Thymus (tissue), 11 donors: ENCODE measurements at regions not wholly inside any gene's neighbourhood (a gene's known extent, or its start where the extent isn't known, plus 50 kb on each side); places are given as distances from the start of the nearest gene placed in this dataset.

Experiments
- DNase-seq, 9 donors: peaks; one replicate each; pipeline ENCODE4 v3.0.0-alpha.2; 2013; ENCODE audit warnings: low spot score in 9 of 9, low read depth in 6 of 9, missing footprints in 1 of 9
- H3K27ac ChIP-seq, 2 donors: one replicate each; pipeline ENCODE4 v1.5.1; 2013; ENCODE audit warnings: control low read depth in 1 of 2, low read depth in 1 of 2, low read length in 1 of 2, mild to moderate bottlenecking in 1 of 2, moderate library complexity in 1 of 2
- H3K27me3 ChIP-seq, 2 donors: one replicate each; pipeline ENCODE4 v1.5.1; 2013; ENCODE audit warnings: low read length in 1 of 2; ENCODE audit not compliant: control insufficient read depth in 2 of 2, insufficient read depth in 1 of 2
- H3K36me3 ChIP-seq, 2 donors: one replicate each; pipeline ENCODE4 v1.5.1; 2013; ENCODE audit warnings: low read length in 1 of 2, mild to moderate bottlenecking in 1 of 2, moderate library complexity in 1 of 2; ENCODE audit not compliant: control insufficient read depth in 2 of 2, insufficient read depth in 2 of 2
- H3K4me1 ChIP-seq, 2 donors: one replicate each; pipeline ENCODE4 v1.5.1; 2013; ENCODE audit warnings: low read length in 2 of 2; ENCODE audit not compliant: control insufficient read depth in 2 of 2, insufficient read depth in 2 of 2
- H3K4me3 ChIP-seq, 2 donors: one replicate each; pipeline ENCODE4 v1.5.1; 2013; ENCODE audit warnings: low read length in 2 of 2, control low read depth in 1 of 2, mild to moderate bottlenecking in 1 of 2
- H3K9me3 ChIP-seq, 2 donors: one replicate each; pipeline ENCODE4 v1.5.1; 2013; ENCODE audit warnings: low read length in 1 of 2, mild to moderate bottlenecking in 1 of 2; ENCODE audit not compliant: control insufficient read depth in 2 of 2, insufficient read depth in 1 of 2
- WGBS: extraction: QIAGEN DNeasy Blood & Tissue Kit; methylation state at CpG from one replicate; pipeline ENCODE4 v1.1.7; 2013; 5-methylcytosine and 5-hydroxymethylcytosine counted together
- donor health status: healthy.

- no peak for DNase-seq
- Histone ChIP-seq H3K27me3 (no peaks in the 10 kb centered on the region), H3K27ac (no peak overlapping the region), H3K4me1 (no peaks in the 10 kb centered on the region), H3K4me3 (no peak overlapping the region), H3K36me3 (no peaks in the 10 kb centered on the region), H3K9me3 (no peaks in the 10 kb centered on the region)
- 90% methylated on average over 1 of the region's 1 CpG for WGBS
These were observed 209.6 kb downstream of the CYP26B1 start for GRCh38 chr2:71938108-71938507.

- Histone ChIP-seq H3K4me3 (no peak overlapping the region), H3K27me3 (no peaks in the 10 kb centered on the region), H3K27ac (no peak overlapping the region), H3K4me1 (no peaks in the 10 kb centered on the region), H3K9me3 (no peaks in the 10 kb centered on the region), H3K36me3 (no peaks in the 10 kb centered on the region)
- 98% methylated on average over 1 of the region's 1 CpG for WGBS
- DNase-seq, result no peak
These were observed 210.3 kb downstream of the CYP26B1 start for GRCh38 chr2:71937396-71937795.

GRCh38 chr2:71936076-71937030 lies 211.3 kb downstream of the CYP26B1 start:
- WGBS, result 86% methylated on average over 5 of the region's 5 CpGs

GRCh38 chr2:71935262-71935848 lies 212.3 kb downstream of the CYP26B1 start:
- Histone ChIP-seq H3K4me3 (no peak overlapping the region), H3K4me1 (no peaks in the 10 kb centered on the region), H3K9me3 (no peaks in the 10 kb centered on the region), H3K36me3 (no peaks in the 10 kb centered on the region), H3K27me3 (no peaks in the 10 kb centered on the region), H3K27ac (no peak overlapping the region)
- WGBS, result 83% methylated on average over 11 of the region's 11 CpGs
- DNase-seq, result no peak

More at GRCh38 chr2:71936076-71937030, 211.3 kb downstream of the CYP26B1 start:
- no peaks in the 10 kb centered on the region for H3K27me3 ChIP-seq
- H3K4me3 ChIP-seq, result no peak overlapping the region
- H3K27ac ChIP-seq, result no peak overlapping the region
- H3K36me3 ChIP-seq, result no peaks in the 10 kb centered on the region
- no peak for DNase-seq
- no peaks in the 10 kb centered on the region for H3K4me1 ChIP-seq
- H3K9me3 ChIP-seq, result no peaks in the 10 kb centered on the region

- DNase-seq, result no peak
- Histone ChIP-seq H3K4me1 (no peaks in the 10 kb centered on the region), H3K27me3 (no peaks in the 10 kb centered on the region), H3K9me3 (no peaks in the 10 kb centered on the region), H3K36me3 (no peaks in the 10 kb centered on the region), H3K4me3 (no peak overlapping the region), H3K27ac (no peak overlapping the region)
- WGBS, result 93% methylated on average over 4 of the region's 4 CpGs
These were observed 212.9 kb downstream of the CYP26B1 start for GRCh38 chr2:71934595-71935261.

GRCh38 chr2:71934320-71934593 lies 213.4 kb downstream of the CYP26B1 start:
- no peak for DNase-seq
- H3K4me3 ChIP-seq, result no peak overlapping the region
- H3K27me3 ChIP-seq, result no peaks in the 10 kb centered on the region
- no peaks in the 10 kb centered on the region for H3K9me3 ChIP-seq
- H3K36me3 ChIP-seq, result no peaks in the 10 kb centered on the region
- H3K4me1 ChIP-seq, result no peaks in the 10 kb centered on the region
- no peak overlapping the region for H3K27ac ChIP-seq
- 94% methylated on average over 2 of the region's 2 CpGs for WGBS

GRCh38 chr2:71933467-71934319 lies 214.0 kb downstream of the CYP26B1 start:
- 78% methylated on average over 8 of the region's 8 CpGs for WGBS
- Histone ChIP-seq H3K4me1 (no peaks in the 10 kb centered on the region), H3K9me3 (no peaks in the 10 kb centered on the region), H3K27ac (no peak overlapping the region), H3K27me3 (no peaks in the 10 kb centered on the region), H3K36me3 (no peaks in the 10 kb centered on the region), H3K4me3 (no peak overlapping the region)
- DNase-seq, result no peak

- DNase-seq, result no peak
- WGBS, result 87% methylated on average over 13 of the region's 13 CpGs
These were observed 214.7 kb downstream of the CYP26B1 start for GRCh38 chr2:71932780-71933466.

More at GRCh38 chr2:71932780-71933466, 214.7 kb downstream of the CYP26B1 start:
- no peaks in the 10 kb centered on the region for H3K36me3 ChIP-seq
- no peaks in the 10 kb centered on the region for H3K4me1 ChIP-seq
- no peaks in the 10 kb centered on the region for H3K9me3 ChIP-seq
- H3K27me3 ChIP-seq, result no peaks in the 10 kb centered on the region
- H3K27ac ChIP-seq, result no peak overlapping the region
- H3K4me3 ChIP-seq, result no peak overlapping the region
